ENCODE measurements at regions not wholly inside any gene's neighbourhood (a gene's known extent, or its start where the extent isn't known, plus 50 kb on each side); places are given as distances from the start of the nearest gene placed in this dataset.

- TF ChIP-seq POLR2AphosphoS5 (IDR thresholded peaks at IDR 0.05), result no peak
- TF ChIP-seq CTCF (IDR thresholded peaks at IDR 0.05), result no peak
- no peak for TF ChIP-seq EP300 (IDR thresholded peaks at IDR 0.05)
Observed at GRCh38 chr2:105449076-105449475, 50.2 kb upstream of the FHL2 start.

Data from gastroesophageal sphincter (tissue), 3 donors.